GM12892 (cell line): ENCODE measurements at regions not wholly inside any gene's neighbourhood (a gene's known extent, or its start where the extent isn't known, plus 50 kb on each side); places are given as distances from the start of the nearest gene placed in this dataset.

Experiments
- POLR2A ChIP-seq: IDR thresholded peaks from 2 replicates; pipeline ENCODE4 v1.6.1; 2011; ENCODE audit warnings: low read depth, low read length, control low read depth
- POLR2AphosphoS5 ChIP-seq: IDR thresholded peaks from 2 replicates; pipeline ENCODE4 v1.6.1; 2011; ENCODE audit warnings: low read depth, low read length, control low read depth

DNA sequence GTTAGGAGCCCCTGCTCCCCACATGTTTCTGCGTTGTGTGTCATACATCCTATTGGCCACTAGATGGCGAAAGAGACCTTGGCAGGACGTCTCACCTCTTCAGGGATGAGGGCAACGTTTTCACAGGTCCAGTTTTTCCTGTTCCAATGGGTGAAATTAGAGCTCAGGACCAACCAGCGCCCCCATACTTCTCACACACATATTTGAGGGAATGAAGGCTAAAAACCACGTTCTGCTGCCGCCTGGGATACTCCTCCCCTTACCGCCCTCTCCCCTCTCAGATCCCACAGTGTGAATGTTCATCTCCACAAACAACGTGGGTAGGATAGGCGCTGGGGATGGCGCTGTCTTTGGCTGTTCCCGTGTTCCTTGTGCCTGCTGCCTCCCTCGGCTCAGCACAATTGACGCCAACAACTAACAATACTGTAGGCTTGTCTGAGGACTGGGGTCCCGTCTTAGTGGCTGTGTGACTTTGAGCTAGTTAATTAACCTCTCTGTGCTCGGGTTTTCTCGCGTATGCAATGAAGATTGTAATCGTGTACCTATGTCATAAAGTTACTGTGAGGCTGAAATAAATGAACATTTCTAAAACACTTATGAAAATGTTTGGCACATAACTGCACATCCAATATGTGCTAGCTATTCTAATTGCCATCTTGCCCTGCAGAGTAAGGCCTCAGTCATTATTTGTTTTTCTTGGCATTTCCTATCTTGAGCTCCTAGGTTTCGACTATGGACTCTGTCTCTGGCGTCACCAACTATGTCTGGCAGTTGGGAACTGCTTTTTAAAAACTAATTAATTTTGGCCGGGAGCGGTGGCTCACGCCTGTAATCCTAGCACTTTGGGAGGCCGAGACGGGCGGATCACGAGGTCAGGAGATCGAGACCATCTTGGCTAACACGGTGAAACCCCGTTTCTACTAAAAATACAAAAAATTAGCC lies 181.3 kb upstream of the STK26 start:
- no peak for TF ChIP-seq POLR2A
- no peak for TF ChIP-seq POLR2AphosphoS5
